GM19238 (cell line): ENCODE measurements at regions not wholly inside any gene's neighbourhood (a gene's known extent, or its start where the extent isn't known, plus 50 kb on each side); places are given as distances from the start of the nearest gene placed in this dataset.
"Not testable (repeated sequence)": the region's sequence is repeated elsewhere in the genome, so short reads cannot be mapped to it uniquely, and the experiment has no call there.

ENCODE experiments used
- DNase-seq: peaks from one replicate; pipeline ENCODE4 v3.0.0; 2011; ENCODE audit warnings: low spot score; ENCODE audit not compliant: insufficient read length

DNA sequence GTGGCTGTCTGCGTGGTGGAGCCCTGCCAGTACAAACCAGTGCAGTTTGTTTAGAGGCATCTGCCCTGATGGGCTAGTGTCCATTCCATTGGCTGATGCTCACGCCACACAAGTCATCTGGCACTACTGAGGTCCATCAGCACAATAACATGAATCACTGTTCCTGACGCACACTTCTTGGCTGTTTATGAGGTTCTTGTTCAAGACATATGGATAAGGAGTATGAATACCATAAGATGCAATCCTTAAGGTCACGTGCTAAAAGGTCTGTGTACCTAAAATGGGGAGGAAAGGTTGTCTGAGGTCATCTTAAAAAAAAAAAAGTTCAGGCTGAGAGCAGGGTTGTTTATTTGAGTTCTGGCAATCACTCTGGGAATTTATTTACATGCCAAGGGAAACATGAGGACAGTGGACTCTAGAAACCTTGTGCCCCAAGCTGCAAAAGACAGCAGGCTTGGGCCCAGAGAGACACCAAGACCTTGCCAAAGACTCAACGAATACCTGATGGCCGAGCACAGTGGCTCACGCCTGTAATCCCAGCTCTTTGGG is 54.1 kb upstream of the SHLD1 start:
- DNase-seq = no peak

DNA sequence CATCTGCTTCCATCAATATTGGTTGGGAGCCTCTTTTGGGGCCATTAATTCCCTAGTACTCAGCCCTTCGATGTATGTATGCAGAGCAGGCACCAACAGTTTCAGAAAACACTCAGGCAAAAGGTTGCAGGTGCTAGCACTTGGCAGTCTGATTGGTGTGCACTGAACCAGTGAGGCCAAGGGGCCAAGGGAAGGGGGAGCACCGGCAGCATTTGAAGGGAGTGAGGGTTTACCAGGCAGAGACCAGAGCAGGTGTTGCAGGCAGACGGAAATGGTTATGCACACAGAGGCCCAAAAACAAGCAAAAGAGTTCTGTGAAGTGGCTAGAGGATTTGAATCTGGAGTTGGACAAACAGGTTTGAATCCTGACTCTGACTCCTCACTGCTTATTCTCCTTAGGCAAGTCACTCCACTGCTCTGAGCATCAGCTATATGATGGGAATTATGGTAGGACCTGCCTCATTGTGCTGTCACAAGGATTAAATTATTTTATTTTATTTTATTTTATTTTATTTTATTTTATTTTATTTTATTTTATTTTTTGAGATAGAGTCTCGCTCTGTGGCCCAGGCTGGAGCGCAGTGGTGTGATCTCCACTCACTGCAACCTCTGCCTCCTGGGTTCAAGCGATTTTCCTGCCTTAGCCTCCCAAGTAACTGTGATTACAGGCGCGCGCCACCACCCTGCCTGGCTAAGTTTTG is 58.1 kb upstream of the SHLD1 start:
- peak; percentile 77 for DNase-seq

DNA sequence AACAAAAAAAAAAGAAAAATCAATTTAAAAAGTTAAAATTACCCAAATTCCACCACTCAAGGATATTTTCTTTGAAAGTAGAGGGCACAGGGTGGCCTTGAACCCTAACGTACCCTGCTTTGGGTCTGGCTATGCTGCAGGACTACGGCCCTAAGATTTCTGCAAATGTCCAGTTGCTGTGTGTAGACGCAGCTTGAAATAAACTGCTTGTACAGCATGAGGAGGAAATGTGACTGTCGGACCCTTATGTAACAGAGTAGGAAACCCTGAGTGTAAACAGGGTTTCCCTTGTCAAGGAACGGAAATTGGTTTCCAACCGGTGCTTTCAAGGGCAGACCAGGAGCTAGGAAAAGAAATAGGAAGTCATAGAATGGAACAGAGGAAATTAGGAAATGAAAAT is 60.7 kb upstream of the SHLD1 start:
- no peak for DNase-seq

DNA sequence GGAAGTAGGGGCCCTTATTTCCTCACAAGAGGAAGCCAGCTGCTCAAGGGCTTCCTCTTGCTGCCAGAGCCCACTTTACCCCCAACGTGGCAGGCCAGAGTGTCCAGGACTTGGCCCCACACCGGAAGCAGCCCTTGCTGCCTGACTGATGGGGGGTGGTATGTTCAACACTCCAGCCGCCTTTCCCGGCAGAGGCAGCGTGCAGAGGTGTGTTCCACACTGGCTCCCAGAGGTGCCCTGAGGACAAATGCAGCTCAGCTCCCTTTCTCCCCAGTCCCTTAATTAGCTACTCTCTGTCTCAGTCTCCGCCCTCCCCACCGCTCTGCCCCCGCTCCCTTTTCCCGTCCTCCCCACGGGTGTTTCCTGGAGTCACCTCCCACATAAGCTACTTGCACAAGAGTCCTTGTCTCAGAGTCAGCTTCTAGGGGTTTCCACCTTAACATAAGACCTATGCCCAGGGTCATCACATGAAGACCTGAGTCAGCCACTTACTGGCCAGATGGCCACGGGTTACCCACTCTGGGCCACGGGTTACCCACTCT is 61.7 kb upstream of the SHLD1 start:
- DNase-seq = no peak

DNA sequence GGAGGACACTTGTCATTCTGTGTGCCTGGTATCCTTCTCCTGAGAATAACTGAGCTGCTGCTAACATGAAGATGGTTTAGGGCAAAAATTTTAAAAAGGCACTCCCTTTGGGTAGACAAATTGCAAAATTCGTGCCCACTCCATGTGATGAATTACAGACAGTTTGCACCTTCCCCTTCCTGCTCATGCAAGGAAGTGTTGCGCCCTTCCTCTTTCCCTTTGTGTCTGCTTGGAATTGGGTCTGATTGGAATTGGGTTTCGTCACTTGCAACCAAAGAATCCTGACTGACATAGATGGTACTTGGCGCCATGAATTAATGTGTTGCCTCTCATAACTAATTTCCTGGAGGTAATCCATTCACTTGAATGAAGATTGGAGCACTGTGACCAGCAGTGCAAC is 62.3 kb upstream of the SHLD1 start:
- no peak for DNase-seq

DNA sequence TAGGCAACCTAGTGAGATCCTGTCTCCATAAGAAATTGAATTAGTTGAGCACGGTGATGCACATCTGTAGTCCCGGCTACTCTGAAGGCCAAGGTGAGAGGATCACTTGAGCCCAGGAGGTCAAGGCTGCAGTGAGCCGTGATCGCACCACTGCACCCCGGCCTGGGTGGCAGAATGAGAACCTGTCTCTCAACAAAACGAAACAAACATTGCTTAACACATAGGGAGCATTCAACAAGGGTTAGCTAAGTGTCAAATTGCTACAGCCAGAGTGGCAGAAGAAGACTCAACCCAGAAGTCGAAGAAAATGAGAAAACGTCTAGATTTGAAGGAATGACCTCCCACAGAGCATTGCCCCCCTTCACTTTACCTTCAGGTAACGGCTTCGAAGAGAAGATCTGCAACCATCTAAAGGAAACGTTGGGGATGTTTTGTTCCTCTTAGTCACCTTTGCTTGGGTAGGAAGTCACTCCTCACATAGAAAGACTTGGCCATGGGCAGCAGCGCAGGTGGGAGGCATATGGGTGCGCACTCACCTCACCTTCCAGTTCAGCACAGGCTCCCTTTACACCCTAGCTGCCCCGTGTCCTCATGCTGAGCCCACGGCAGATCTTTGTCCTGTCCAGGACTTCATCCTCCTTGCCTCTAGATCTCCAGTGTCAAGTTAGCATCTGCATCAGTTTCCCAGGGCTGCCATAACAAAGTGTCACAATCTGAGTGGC is 63.7 kb upstream of the SHLD1 start:
- DNase-seq = no peak

DNA sequence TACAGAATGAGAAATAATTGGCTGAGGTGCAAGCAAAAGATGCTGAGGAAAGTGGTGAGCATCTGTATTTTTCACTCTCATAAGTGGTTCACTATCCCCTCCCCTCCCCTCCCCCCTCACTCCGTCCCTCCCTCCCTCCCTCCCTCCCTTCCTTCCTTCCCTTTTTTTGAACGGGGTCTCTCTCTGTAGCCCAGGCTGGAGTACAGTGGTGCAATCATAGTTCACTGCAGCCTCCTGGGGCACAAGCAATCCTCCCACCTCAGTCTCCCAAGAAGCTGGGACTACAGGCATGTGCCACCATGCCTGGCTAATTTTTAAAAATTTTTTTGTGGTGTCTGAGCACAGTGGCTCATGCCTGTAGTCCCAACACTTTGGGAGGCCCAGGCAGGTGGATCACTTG is 67.6 kb upstream of the SHLD1 start:
- not testable (repeated sequence) for DNase-seq

DNA sequence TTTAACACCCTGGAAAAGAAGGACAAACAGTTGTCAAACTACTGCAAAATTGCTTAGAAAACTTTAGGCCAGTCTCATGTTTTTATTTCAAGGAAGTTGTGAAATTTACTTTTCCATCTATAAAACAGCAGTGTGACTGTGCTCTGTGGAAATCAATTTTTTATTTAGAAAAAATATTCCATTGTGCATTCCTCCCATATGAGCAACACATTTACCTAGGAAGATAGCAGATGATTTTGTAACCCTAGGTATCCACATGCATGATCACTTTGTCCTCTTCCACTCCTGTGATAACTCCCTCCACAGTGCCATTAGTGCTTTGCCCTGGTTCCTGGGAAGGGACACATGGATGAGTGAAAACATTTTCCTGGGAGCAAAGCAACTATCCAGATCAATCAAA is 69.4 kb upstream of the GPCPD1 start:
- DNase-seq = no peak

DNA sequence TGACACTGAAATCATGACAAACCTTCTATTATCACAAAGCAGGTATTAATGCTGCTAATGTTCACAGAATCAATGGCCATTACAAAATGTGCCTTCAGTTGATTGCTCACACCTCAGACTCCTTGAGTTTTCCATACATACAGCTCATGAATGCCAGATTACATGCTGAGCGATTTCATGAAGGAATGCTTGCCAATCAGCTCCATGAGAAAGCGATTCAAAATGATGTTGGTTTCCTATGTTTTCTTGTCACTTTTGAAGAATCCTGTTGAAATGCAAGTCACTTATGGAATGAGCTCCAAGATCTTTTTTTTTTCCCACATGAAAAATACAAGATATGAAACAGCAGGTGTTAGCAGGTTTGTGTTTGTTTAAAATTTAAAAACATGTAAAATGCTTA is 68.0 kb upstream of the GPCPD1 start:
- DNase-seq = no peak

DNA sequence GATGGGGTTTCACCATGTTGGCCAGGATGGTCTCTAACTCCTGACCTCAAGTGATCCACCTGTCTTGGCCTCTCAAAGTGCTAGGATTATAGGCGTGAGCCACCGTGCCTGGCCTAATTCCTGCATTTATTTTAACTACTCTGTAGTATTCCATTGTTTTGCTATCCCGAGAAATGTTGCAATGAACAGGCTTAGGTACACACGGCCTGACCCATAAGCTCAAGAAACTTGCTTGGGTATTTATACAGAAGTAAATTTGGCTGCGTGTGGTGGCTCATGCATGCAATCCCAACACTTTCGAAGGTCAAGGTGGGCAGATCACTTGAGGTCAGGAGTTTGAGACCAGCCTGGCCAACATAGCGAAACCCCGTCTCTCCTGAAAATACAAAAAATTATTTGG is 67.1 kb upstream of the GPCPD1 start:
- DNase-seq = not testable (repeated sequence)

DNA sequence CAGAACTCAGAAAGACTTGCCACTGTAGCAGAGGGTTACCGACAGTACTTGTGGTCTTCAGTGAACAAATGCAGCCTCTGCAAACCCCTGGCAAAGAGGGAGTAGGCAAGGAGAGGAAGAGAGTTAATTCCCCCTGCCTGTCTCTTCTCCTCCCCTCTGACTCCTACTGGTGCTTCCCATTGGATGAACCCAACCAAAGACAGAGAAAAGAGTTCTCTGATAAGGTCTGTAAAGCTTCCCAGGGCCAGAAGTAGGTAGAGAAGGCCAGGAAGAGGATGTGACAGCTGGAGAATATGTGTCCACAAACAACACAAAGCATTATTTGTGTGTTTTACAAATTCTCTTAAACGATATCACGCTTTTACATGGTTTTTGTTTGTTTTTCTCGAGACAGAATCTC is 66.6 kb upstream of the GPCPD1 start:
- no peak for DNase-seq

DNA sequence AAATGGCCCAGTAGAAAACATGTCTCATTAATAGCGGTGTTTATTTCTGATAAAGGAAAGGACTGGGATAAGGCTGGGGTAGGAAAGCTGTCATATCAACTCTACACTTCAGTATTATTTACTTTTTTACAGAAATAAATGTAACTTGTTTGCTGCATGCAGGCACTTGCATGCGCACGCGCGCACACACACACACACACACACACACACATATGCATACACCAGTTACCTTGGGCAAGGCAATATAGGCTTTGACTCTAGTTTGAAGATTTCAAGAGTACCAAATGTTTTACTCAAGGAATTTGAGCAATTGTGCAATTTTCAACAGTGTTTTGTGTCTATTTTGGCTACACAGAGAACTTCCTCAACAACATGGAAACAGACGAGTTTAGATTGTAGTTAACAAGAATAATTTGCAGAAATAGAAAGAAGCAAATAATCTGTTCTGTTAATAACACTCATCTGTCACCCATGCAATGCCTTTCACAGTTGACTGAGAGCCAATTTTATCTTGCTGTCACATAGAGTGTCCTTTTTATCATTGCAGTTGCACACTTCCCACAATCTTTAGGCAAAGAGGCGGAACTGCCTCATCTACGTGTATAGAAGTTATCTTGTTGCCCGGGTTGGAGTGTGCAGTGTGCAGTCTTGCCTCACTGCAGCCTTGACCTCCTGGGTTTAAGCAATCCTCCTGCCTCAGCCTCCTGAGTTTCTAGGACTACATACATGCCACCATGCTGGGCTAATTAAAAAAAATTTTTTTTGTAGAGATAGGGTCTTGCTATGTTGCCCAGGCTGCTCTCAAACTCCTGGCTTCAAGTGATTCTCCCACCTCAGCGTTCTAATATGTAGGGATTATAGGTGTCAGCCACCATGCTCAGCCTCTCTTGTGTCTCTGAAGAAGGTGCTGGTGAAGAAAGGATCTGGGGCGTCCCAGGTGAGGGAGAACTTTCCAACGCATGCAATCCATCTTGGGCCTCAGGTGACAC is 64.6 kb upstream of the GPCPD1 start:
- no peak for DNase-seq

DNA sequence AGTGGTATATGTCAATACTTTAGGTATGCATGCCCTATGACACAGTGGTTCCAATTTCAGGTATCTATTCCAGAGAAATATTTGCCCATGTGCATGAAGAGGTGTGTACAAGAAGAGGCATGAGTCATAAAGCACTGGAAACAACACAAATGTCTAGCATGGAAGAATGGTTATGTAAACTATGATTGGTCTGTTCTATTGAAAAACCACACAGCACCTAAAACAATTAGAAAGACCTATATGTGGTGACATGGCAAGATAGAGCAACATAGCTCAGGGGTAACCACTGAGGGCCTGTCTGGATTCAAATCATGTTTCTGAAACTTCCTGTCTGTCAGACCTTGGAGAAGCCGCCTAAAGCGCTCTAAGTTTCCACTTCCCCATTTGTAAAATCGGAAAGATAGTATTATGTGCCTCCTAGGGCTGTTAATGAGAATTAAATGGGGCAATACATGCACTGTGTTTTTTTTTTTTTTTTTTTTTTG is 63.4 kb upstream of the GPCPD1 start:
- peak; percentile 33 for DNase-seq

DNA sequence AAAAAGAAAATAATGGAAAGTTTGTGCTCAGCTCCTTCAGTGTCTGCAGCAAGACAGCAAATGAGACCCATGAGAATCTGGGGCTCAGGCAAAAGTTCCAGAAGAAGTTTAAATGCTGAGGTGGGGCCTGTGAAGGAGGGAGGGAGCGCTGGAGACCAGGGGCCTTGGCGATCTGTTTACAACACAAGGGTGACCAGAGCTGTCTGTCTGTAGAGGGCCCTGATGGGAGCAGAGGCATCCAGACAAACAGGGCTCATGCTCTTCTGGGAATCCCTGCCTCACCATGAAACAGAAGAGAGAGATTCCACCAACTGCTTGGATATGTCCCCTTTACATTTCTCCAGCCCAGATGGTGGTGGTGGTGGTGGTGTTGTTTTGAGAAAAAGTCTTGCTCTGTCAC is 60.1 kb upstream of the GPCPD1 start:
- DNase-seq = no peak

DNA sequence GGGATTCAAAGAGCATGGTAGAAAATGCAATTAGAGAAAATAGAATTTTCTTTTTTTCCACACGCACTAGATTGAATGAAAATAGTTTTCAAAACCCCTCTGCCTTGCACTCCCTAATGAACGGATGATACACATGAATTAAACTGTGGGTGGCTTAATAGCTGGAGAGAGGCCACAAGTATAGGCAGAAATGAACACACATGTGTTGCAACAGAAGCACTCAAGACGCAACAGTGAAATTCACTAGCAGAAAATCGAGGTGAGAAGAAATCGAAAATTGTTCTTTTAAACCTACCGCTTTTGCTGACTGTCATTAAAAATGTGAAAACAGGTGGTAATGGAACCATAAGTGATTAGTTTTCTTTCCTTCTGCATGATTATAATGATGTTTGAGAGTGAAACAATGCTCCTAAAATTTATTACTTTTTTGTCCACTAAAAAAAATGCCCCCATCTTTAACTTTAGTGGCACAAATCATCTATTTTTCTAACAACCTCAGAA is 59.3 kb upstream of the GPCPD1 start:
- no peak for DNase-seq

DNA sequence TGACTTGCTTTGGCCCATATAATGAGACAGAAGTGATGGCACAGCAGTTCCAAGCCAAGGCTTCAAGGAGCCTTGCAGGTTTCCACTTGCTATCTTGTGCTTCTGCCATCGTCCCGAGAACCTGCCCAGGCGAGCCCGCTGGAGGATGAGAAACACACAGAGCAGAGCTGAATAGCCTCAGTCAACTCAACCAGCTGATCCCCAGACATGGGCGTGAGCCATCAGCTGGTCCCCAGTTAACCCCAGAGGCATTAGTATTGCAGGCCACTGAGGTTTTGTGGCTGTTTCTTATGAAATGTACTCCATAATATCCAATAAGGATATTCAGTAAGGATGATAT is 57.7 kb upstream of the GPCPD1 start:
- DNase-seq = no peak

DNA sequence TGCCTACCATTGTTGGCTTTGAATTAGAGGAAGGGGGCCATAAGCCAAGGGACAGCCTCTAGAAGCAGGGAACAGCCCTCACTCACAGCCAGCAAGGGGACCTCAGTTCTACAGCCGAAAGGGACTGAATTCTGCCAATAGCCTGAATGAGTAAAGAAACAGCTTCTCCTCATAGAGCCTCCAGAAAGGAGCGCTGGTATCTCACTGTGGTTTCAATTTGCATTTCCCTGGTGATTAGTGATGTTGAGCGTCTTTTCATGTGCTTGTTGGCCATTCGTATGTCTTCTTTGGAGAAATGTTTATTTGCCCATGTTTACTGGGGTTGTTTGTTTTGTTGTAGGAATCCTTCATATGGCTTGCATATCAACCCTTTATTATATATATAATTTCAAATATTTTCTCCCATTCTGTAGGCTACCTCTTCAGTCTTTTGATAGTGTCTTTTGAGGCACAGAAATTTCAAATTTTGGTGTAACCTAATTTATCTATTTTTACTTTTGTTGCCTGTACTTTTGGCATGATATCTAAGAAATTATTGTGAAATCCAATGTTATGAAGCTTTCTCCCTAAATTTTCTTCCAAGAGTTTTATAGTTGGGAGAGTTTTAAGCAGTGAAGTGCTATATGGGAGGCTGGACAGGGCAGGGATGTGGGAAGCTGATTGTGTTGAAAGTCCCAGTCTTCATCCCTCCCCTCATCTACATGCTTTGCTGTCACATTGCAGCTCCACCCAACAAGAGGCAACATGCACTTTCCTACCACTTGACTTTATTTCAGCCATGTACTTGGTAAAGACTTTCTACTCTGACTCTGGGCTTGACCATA is 57.1 kb upstream of the GPCPD1 start:
- DNase-seq = no peak

DNA sequence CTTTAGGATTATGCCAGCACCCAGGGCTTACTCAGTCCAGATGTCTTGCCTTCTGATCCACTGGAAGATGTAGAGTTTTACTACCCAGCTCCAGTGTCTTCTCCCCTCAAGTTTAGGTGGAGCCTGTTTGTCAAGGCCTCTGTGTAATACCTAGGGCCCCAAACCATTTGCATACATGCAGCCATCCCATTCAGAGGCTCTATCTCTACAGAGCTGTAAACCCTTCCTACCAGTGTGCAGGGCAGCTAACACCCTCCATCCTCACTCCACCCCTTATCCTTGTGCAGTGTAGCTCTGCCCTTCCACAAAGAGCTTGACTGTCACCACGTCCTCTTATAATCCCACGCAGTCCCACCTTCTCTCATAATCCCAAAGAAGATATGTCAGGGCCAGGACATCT is 54.6 kb upstream of the GPCPD1 start:
- DNase-seq = no peak

DNA sequence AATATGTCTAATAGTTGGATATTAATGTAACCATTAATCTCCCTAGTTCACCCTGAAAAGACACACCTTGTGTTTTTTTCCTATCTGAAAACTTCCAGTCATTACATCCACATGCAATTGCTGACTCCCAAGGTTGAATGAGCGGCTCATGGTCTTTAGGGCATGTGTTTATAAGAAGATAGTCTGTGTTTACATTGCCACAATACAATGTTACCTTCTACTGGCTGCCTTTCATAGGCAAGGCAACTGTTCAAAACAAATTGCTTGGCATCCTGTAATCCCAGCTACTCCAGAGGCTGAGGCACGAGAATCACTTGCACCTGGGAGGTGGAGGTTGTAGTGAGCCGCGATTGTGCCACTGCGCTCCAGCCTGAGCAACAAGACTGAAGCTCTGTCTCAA is 52.6 kb upstream of the GPCPD1 start:
- no peak for DNase-seq

DNA sequence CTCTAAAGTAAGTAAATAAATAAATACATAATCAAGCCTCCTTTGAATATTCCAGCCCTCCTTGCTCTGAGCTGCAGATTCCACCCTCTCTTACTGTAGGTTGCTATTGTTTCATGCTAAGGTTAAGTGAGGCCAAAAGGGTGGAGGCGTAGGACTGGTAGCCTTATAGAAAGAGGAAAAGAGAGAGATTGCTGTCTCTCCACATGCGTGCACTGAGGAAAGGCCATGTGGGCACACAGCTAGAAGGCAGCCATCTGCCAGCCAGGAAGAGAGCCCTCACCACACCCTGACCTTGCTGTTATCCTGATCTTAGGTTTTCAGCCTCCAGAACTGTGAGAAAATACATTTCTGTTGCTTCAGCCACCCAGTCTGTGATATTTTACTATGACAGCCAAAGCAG is 52.0 kb upstream of the GPCPD1 start:
- DNase-seq = no peak
